GM18868 (cell line): ENCODE measurements at regions not wholly inside any gene's neighbourhood (a gene's known extent, or its start where the extent isn't known, plus 50 kb on each side); places are given as distances from the start of the nearest gene placed in this dataset.

Source experiments
- ATAC-seq: cut with Tn5 transposase; IDR thresholded peaks from one replicate; pipeline ENCODE4 v1.9.1; 2021; ENCODE audit warnings: mild to moderate bottlenecking, moderate library complexity; ENCODE audit not compliant: unreplicated experiment

DNA sequence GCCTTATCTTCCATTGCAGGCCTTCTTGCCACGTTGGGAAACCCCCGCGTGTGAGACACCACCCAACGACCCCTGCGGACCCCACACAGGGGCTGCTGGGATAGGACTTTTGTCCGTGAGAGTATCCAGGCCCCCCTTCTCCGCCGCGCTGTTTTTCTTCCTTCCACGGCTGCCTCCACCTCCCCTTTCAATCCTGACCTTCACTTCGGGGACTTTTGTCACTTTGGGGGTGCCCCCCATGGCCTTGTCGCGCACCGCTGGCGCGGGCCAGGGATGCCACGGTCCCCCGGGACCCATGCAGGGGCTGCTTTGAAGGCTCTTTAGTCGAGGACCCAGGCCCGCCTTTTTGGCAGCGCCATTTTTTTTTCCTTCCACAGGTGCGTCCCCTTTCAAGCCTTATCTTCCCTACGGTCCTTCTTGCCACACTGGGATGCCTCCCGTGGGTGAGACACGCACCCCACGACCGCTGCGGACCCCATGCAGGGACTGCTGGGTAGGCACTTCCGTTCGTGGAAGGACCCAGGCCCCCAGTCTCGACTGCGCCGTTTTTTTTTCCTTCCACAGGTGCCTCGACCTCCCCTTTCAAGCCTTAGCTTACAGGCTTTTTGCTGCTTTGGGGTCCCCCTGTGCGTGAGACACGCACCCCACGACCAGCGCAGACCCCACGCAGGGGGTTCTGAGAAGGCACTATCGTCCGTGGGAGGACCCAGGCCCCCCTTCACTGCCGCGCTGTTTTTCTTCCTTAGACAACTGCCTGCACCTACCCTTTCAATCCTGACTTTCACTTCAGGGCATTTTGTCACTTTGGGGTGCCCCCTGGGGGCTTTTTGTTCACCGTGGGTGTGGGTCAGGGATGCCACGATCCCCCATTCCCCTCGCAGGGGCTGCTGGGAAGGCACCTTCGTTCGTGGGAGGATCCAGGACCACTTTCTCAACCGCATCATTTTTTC, 267.4 kb downstream of the ALG10 start:
- ATAC-seq = no peak

- ATAC-seq = no peak
These were observed 268.2 kb downstream of the ALG10 start for GRCh38 chr12:34290381-34290995.

DNA sequence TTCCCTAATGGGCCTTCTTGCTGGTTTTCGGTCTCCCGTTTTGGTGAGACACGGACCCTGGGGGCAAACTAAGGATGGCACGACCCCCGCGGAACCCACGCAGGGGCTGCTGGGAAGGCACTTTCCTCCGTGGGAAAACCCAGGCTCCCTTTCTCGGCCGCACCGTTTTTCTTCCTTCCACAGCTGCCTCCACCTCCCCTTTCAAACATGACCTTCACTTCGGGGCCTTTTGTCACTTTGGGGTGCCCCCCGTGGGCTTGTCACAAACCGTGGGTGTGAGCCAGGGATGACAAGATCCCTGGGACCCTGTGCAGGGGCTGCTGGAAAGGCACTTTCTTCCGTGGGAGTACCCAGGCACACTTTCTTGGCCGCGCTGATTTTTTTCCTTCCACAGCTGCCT, 268.7 kb downstream of the ALG10 start:
- no peak for ATAC-seq

GRCh38 chr12:34291426-34291901, 269.2 kb downstream of the ALG10 start:
- no peak for ATAC-seq

- ATAC-seq = no peak
These were observed 270.7 kb downstream of the ALG10 start for GRCh38 chr12:34292736-34293625.

- ATAC-seq = no peak
These were observed 271.8 kb downstream of the ALG10 start for GRCh38 chr12:34294137-34294536.

DNA sequence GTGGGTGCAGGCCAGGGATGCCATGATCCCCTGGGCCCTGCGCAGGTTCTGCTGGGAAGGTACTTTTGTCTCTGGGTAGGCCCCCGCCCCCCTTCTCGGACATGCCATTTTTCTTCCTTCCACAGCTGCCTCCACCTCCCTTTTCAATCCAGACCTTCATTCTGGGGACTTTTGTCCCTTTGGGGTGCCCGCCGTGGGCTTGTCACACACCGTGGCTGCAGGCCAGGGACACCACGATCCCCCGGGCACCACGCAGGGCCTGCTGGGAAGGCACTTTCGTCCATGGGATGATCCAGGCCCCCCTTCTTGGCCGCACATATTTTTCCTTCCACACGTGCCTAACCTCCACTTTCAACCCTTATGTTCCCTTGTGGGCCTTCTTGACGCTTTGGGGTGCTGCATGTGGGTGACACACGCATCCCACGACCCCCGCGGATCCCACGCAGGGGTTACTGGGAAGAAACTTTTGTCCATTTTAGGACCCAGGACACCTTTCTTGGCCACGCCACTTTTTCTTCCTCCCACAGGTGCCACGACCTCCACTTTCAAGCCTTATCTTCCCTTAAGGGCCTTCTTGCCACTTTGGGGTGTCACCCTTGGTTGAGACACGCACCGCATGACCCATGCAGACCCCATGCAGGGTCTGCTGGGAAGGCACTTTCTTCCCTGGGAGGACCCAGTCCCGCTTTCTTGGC, 272.5 kb downstream of the ALG10 start:
- no peak for ATAC-seq

- ATAC-seq = no peak
These were observed 273.3 kb downstream of the ALG10 start for GRCh38 chr12:34295366-34296142.

- no peak for ATAC-seq
These were observed 274.1 kb downstream of the ALG10 start for GRCh38 chr12:34296143-34297041.

DNA sequence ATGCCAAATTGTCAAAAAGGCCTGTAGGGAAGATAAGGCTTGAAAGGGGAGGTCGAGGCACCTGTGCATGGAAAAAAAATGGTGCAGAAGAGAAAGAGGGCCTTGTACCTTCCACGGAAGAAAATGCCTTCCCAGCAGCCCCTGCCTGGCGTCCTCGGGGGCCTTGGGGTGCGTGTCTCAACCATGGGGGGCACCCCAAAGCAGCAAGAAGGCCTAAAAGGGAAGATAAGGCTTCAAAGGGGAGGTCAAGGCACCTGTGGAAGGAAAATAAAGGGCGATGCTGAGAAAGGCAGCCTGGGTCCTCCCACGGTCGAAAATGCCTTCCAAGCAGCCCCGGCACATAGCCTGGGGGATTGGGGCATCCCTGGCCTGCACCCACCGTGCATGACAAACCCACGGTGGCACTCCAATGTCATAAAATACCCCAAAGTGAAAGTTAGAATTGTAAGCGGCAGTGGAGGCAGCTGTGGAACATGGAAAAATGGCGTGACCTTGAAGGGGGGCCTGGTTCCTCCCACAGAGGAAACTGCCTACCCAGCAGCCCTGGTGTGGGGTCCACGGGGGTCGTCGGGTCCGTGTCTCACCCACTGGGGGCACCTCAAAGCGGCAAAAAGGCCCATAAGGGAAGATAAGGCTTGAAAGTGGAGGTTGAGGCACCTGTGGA, 275.0 kb downstream of the ALG10 start:
- no peak for ATAC-seq

DNA sequence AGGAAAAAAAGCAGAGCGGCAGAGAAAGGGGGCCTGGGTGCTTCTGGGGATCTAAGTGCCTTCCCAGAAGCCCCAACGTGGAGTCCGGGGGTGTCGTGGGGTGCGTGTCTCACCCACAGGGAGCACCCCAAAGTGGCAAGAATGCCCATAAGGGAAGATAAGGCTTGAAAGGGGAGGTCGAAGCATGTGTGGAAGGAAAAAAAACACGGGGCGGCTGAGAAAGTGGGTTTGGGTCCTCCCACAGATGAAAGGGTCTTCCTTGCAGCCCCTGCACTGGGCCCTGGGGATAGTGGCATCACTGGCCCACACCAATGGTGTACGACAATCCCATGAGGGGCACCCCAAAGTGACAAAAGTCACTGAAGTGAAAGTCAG, 275.5 kb downstream of the ALG10 start:
- ATAC-seq = no peak

DNA sequence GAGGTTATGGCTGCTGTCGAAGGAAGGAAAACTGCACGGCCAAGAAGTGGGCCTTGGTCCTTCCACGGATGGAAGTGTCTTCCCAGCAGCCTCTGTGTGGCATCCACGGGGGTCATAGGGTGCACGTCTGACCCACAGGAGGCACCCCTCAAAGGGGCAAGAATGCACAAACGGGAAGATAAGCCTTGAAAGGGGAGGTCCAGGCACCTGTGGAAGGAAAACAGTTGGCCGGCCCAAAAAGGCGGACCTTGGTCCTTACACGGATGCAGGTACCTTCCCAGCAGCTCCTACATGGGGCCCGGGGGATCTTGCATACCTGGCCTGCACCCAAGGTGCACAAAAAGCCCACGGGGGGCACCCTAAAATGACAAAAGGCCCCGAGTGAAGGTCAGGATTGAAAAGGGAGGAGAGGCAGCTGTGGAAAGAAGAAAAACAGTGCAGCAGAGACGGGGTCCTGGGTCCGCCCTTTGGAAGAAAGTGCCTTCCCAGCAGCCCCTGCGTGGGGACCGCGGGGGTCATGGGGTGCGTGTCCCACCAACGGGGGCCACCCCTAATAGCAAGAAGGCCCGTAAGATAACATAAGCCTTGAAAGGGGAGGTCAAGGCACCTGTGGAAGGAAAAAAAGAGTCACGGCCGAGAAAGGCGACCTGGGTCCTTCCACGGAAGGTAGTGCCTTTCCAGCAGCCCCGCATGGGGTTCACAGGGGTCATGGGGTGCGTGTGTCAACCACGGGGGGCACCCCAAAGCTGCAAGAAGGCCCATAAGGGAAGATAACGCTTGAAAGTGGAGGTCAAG, 276.1 kb downstream of the ALG10 start:
- ATAC-seq = no peak

DNA sequence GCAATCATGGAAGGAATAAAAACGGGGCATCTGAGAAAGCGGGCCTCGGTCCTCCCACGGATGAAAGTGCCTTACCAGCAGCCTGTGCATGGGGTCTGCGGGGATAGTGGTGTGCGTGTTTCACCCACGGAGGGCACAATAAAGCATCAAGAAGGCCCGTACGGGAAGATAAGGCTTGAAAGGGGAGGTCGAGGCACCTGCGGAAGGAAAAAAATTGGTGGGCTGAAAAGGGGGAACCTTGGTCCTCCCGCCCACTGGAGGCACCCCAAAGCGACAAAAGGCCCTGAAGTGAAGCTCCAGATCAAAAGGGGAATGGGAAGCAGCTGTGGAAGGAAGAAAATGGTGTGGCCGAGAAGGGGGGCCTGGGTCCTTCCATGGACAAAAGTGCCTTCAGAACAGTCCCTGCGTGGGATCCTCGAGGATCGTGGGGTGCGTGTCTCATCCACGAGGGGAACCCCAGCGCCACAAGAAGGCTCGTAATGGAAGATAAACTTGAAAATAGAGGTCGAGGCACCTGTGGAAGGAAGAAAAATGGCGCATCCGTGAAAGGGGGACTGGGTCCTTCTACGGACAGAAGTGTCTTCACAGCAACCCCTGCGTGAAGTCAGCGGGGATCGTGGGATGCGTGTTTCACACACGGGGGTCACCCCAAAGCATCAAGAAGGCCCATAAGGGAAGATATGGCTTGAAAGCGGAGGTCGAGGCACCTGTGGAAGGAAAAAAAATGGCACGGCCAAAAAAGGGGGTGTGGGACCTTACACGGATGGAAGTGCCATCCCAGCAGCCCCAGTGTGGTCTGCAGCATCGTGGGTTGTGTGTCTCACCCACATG, 276.9 kb downstream of the ALG10 start:
- no peak for ATAC-seq

- no peak for ATAC-seq
These were observed 277.5 kb downstream of the ALG10 start for GRCh38 chr12:34299802-34300193.

- no peak for ATAC-seq
These were observed 278.3 kb downstream of the ALG10 start for GRCh38 chr12:34300376-34301250.
